Endothelial cell of umbilical vein (primary cell): ENCODE measurements at regions not wholly inside any gene's neighbourhood (a gene's known extent, or its start where the extent isn't known, plus 50 kb on each side); places are given as distances from the start of the nearest gene placed in this dataset.

ENCODE experiments used
- BruUV-seq: library from RNA; stranded (reverse); fragments of 400-500 nt; replicated peaks from 2 replicates; lab custom pipeline; 2021; lab: Mats Ljungman, UMichigan
- CTCF ChIA-PET: fragments of 300-600, 350-600 bp; sonication (Branson Sonifier 250); formaldehyde crosslinking; loops from one replicate; lab custom pipeline; 2021; ENCODE audit warnings: antibody characterized with exemption, inconsistent platforms; lab: Charles Lee
- POLR2A ChIA-PET: fragments of 300-600, 350-600 bp; sonication (Branson Sonifier 250); formaldehyde crosslinking; loops from one replicate; lab custom pipeline; 2021; ENCODE audit warnings: antibody characterized with exemption, inconsistent platforms; lab: Charles Lee
- DNase-seq: peaks from one replicate; pipeline ENCODE4 v3.0.0-alpha.2; 2011; ENCODE audit warnings: low read depth, low spot score
- FAIRE-seq: peaks from 2 replicates; lab custom pipeline; 2011; peaks lifted over from hg19 to GRCh38; lab: Jason Lieb, UNC
- H2AFZ ChIP-seq: 2 replicates; pipeline ENCODE4 v1.6.0; 2012; ENCODE audit warnings: low read depth, low read length, control low read depth, inconsistent platforms
- H3K27ac ChIP-seq: 2 replicates; pipeline ENCODE4 v1.5.1; 2011; ENCODE audit warnings: low read depth, mild to moderate bottlenecking, control low read depth, low read length, moderate library complexity; ENCODE audit not compliant: insufficient read depth
- H3K27me3 ChIP-seq, 2 experiments: 2 replicates each; pipeline versions ENCODE4 v1.6.0 to v1.6.1; 2011; ENCODE audit warnings: low read length in 2 of 2, mixed read lengths in 1 of 2; ENCODE audit not compliant: control insufficient read depth in 2 of 2, insufficient read depth in 2 of 2
- H3K36me3 ChIP-seq, 2 experiments: 2 replicates in 1 of 2; 3 replicates in 1 of 2; pipeline ENCODE4 v1.5.1; 2011; ENCODE audit warnings: low read length in 2 of 2, mild to moderate bottlenecking in 1 of 2, moderate library complexity in 1 of 2; ENCODE audit not compliant: control insufficient read depth in 2 of 2, insufficient read depth in 2 of 2; ENCODE audit errors: extremely low read depth in 1 of 2
- H3K4me1 ChIP-seq: 3 replicates; pipeline ENCODE4 v1.5.1; 2011; ENCODE audit warnings: mild to moderate bottlenecking, low read length; ENCODE audit not compliant: control insufficient read depth, insufficient read depth; ENCODE audit errors: extremely low read depth
- H3K4me2 ChIP-seq: 2 replicates; pipeline ENCODE4 v1.6.1; 2011; ENCODE audit warnings: low read length, control low read depth, mixed read lengths; ENCODE audit not compliant: insufficient read depth
- H3K4me3 ChIP-seq, 3 experiments: fragments of 200-600 bp in 1 of 3; sonication (generic), shearing (Covaris generic) in 1 of 3; replicated peaks in 1 of 3; 2 replicates each; pipeline ENCODE4 v1.5.1; 2011 to 2016; ENCODE audit warnings: control low read depth in 3 of 3, low read length in 3 of 3, mild to moderate bottlenecking in 2 of 3, inconsistent platforms in 1 of 3, low read depth in 1 of 3, moderate library complexity in 1 of 3; ENCODE audit not compliant: insufficient read depth in 1 of 3
- H3K79me2 ChIP-seq: 2 replicates; pipeline ENCODE4 v1.6.0; 2012; ENCODE audit warnings: low read length, inconsistent platforms; ENCODE audit not compliant: control insufficient read depth, insufficient read depth
- H3K9ac ChIP-seq: replicated peaks from 2 replicates; pipeline ENCODE3; 2011; ENCODE audit warnings: low read length, control low read depth; ENCODE audit not compliant: insufficient read depth; ENCODE audit errors: extremely low read depth
- H3K9me1 ChIP-seq: replicated peaks from 3 replicates; pipeline ENCODE4 v1.6.0; 2011; ENCODE audit warnings: mild to moderate bottlenecking, low read length; ENCODE audit not compliant: control insufficient read depth, insufficient read depth; ENCODE audit errors: extremely low read depth
- H3K9me3 ChIP-seq: replicated peaks from 2 replicates; pipeline ENCODE4 v1.5.1; 2012; ENCODE audit warnings: low read length, inconsistent platforms; ENCODE audit not compliant: control insufficient read depth, insufficient read depth
- H4K20me1 ChIP-seq: replicated peaks from 2 replicates; pipeline ENCODE3; 2011; ENCODE audit warnings: mild to moderate bottlenecking, low read length; ENCODE audit not compliant: control insufficient read depth, insufficient read depth; ENCODE audit errors: extremely low read depth
- EZH2 ChIP-seq: IDR thresholded peaks from 2 replicates; pipeline ENCODE4 v1.6.1; 2012; ENCODE audit warnings: borderline replicate concordance, low read depth, mild to moderate bottlenecking, moderate library complexity, low read length, inconsistent platforms; ENCODE audit not compliant: severe bottlenecking
- JUN ChIP-seq: IDR thresholded peaks from 2 replicates; pipeline ENCODE4 v1.6.1; 2011; ENCODE audit warnings: borderline replicate concordance, low read depth; ENCODE audit not compliant: insufficient read length, insufficient read depth
- MYC ChIP-seq: IDR thresholded peaks from one replicate; pipeline ENCODE4 v1.6.1; 2011; ENCODE audit warnings: mild to moderate bottlenecking, low read depth, low read length
- dilution Hi-C: fragments of 300-500 bp; cut with MboI; formaldehyde crosslinking; loops from one replicate; pipeline ENCODE4 v1.15.0; 2019; ENCODE audit warnings: low sequenced_read_pairs; ENCODE audit not compliant: extremely low pct_ligation_motif_present
- intact Hi-C: fragments of 100-400 bp; cut with micrococcal nuclease; formaldehyde crosslinking; loops from one replicate; pipeline ENCODE4 v1.10.0; 2022

DNA sequence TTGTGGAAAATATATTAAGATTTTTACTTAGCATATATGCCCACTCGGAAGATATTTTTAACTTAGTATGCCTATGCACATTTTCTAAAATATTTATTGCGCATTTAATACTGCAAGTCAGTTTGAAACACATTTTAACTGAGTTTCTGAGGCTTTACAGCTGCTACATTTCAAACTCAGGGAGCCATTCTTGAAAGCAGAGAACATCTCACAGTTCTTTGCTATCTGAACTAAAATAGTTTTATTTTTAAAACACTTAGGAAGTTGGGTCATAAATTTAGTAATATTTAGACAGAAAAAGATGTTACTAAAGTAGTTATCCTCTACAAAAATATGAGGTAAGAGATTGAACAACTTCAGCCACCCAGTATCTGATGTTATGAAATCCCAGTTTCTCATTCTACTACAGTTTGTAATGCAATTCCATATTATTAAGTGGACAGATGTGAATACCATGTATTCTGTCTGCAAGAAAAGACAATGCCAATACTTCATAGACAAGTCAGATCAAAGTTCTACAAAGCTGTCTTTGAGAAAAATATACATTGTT, 409.9 kb upstream of the EDIL3 start:
- H3K27me3 ChIP-seq, result no peaks in the 10 kb centered on the region
- intact Hi-C loops (no loop called here), dilution Hi-C loops (no loop called here)
- BruUV-seq, result no TSS peak
- H3K9ac ChIP-seq, result no peak overlapping the region
- ChIA-PET CTCF (no interaction called here), POLR2A (no interaction called here)
- H4K20me1 ChIP-seq, result no peaks in the 10 kb centered on the region
- no peak for TF ChIP-seq MYC
- H3K9me3 ChIP-seq, result no peaks in the 10 kb centered on the region
- no peak overlapping the region for H3K27ac ChIP-seq
- no peaks in the 10 kb centered on the region for H3K36me3 ChIP-seq
- no peaks in the 10 kb centered on the region for H3K79me2 ChIP-seq
- no peaks in the 10 kb centered on the region for H3K4me1 ChIP-seq
- no peak overlapping the region for H3K4me3 ChIP-seq
- no peak overlapping the region for H3K4me2 ChIP-seq
- no peak for FAIRE-seq
- no peaks in the 10 kb centered on the region for H3K9me1 ChIP-seq
- DNase-seq, result no peak
- no peak overlapping the region for H2AFZ ChIP-seq

DNA sequence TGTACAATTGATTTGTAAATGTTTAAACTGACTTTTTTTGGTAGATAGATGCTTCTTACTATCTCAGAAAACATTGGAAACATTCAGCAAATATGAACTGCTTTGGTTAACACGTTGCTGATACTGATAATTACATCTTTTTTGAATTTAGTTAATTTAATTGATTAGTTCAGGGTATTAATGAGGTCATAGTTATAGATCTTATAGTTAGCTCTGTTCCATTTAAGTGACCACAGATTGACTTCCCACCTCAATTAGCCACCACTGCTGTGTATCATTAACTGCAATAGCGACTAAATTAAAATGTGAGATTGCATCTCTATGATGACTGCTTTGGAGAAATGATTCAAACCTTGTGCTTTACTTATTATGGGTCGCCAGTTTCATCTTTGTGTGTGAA, 407.1 kb upstream of the EDIL3 start:
- intact Hi-C loops (no loop called here), dilution Hi-C loops (no loop called here)
- Histone ChIP-seq H2AFZ (no peak overlapping the region), H3K36me3 (no peaks in the 10 kb centered on the region), H3K27ac (no peak overlapping the region), H3K9me1 (no peaks in the 10 kb centered on the region), H3K4me2 (no peak overlapping the region), H3K4me3 (no peak overlapping the region), H4K20me1 (no peaks in the 10 kb centered on the region), H3K9ac (no peak overlapping the region), H3K9me3 (no peaks in the 10 kb centered on the region), H3K4me1 (no peaks in the 10 kb centered on the region), H3K79me2 (no peaks in the 10 kb centered on the region), H3K27me3 (no peaks in the 10 kb centered on the region)
- POLR2A ChIA-PET, result no interaction called here
- TF ChIP-seq EZH2, result no peak
- no peak for TF ChIP-seq JUN
- no peak for FAIRE-seq
- BruUV-seq, result no TSS peak
- DNase-seq, result no peak
- CTCF ChIA-PET, result no interaction called here
